Kidney (tissue), 10 donors: ENCODE measurements at regions not wholly inside any gene's neighbourhood (a gene's known extent, or its start where the extent isn't known, plus 50 kb on each side); places are given as distances from the start of the nearest gene placed in this dataset.
"Not testable (repeated sequence)": the region's sequence is repeated elsewhere in the genome, so short reads cannot be mapped to it uniquely, and the experiment has no call there.

Experiments used
- DNase-seq, 5 donors: peaks; one replicate each; pipeline ENCODE4 v3.0.0-alpha.2; 2013 to 2020
- FAIRE-seq: peaks from 2 replicates; lab custom pipeline; 2012; peaks lifted over from hg19 to GRCh38; lab: Jason Lieb, UNC
- H3K27ac ChIP-seq, 2 donors: one replicate each; pipeline ENCODE4 v1.7.0; 2013; ENCODE audit warnings: low read depth in 2 of 2, low read length in 2 of 2, inconsistent platforms in 1 of 2
- H3K27me3 ChIP-seq: one replicate; pipeline ENCODE4 v1.7.1; 2013; ENCODE audit warnings: low read length, inconsistent platforms; ENCODE audit not compliant: control insufficient read depth, insufficient read depth
- H3K36me3 ChIP-seq, 3 donors: one replicate each; pipeline versions ENCODE4 v1.7.0 to v1.7.1; 2013; ENCODE audit warnings: low read length in 3 of 3, control low read depth in 1 of 3, inconsistent platforms in 1 of 3; ENCODE audit not compliant: insufficient read depth in 3 of 3, control insufficient read depth in 2 of 3
- H3K4me1 ChIP-seq, 3 donors: one replicate each; pipeline versions ENCODE4 v1.7.0 to v1.7.1; 2013; ENCODE audit warnings: low read length in 3 of 3, inconsistent platforms in 1 of 3, low read depth in 1 of 3; ENCODE audit not compliant: control insufficient read depth in 2 of 3, insufficient read depth in 2 of 3
- H3K4me3 ChIP-seq, 3 donors: one replicate each; pipeline versions ENCODE4 v1.7.0 to v1.8.1; 2013; ENCODE audit warnings: low read length in 3 of 3, control low read depth in 1 of 3, inconsistent platforms in 1 of 3
- H3K9ac ChIP-seq, 3 donors: one replicate each; pipeline versions ENCODE4 v1.7.0 to v1.7.1; 2013; ENCODE audit warnings: low read length in 3 of 3, control low read depth in 1 of 3, inconsistent platforms in 1 of 3
- H3K9me3 ChIP-seq, 3 donors: one replicate each; pipeline versions ENCODE4 v1.7.0 to v1.7.1; 2013; ENCODE audit warnings: low read length in 3 of 3, control low read depth in 1 of 3, inconsistent platforms in 1 of 3; ENCODE audit not compliant: control insufficient read depth in 2 of 3, insufficient read depth in 1 of 3
- intact Hi-C: fragments of 100-400 bp; cut with DNase I; formaldehyde crosslinking; loops from one replicate; pipeline ENCODE4 v1.11.1; 2022
- donor health status: control.
- donor health status: control.
- donor health status: DM: yes; HTN: yes; CAD: no.
- donor health status: Normal renal cell carcinoma (clear cell type).

DNA sequence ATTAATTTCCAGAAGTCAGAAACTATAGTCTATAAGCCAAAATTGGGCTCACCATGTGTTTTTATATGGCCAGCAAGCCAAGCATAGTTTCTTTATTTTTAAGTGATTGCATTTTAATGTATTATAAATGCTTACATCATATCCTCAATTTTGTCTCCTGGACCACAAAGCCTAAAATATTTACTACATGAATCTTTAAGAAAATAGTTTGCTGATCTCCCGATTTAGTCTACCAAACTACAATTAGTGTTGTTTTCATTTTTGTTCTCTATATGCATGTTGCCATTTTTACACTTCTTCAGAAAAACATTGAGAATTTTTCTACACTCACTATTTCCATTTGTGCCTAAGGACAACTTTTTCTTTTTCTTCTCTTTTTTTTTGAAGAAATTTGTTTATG, 954.5 kb upstream of the ADAMTS5 start:
- H3K9me3 ChIP-seq, H3K4me1 ChIP-seq, H3K27ac ChIP-seq, H3K36me3 ChIP-seq, DNase-seq, H3K4me3 ChIP-seq, H3K27me3 ChIP-seq, FAIRE-seq, H3K9ac ChIP-seq, intact Hi-C loops: not testable (repeated sequence)

DNA sequence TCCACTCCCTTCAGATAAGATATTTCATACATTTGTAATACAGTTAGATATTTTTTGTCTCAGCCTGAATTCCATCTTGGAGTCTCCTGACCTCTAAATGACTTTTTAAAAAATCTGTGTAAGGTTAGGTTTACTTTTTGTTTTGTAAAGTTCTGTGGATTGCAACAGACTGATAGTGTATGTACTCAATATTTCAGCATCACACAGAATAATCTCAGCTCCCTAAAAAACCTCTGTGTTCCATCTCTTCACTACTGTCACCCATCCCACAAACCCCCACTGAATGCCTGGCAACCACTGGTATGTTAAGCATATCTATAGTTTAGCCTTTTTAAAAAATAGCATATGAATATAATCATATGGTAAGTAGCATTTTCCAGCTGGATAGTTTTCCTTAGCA, 951.1 kb upstream of the ADAMTS5 start:
- H3K4me1 ChIP-seq, intact Hi-C loops, H3K9ac ChIP-seq, H3K9me3 ChIP-seq, DNase-seq, H3K27ac ChIP-seq, H3K27me3 ChIP-seq, FAIRE-seq, H3K36me3 ChIP-seq, H3K4me3 ChIP-seq: not testable (repeated sequence)

DNA sequence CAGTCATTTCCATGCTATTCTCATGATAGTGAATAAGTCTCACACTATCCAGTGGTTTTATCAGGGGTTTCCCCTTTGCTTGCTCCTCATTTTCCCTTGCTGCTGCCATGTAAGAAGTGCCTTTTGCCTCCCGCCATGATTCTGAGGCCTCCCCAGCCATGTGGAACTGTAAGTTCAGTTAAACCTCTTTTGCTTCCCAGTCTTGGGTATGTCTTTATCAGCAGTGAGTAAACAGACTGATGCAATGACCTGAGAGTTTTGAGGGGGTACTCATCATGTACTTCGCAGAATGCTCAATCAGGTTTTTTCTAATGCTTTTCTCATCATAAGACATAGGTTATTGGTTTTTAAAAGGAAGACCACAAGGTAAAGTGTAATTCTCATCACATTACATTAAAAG, 949.4 kb upstream of the ADAMTS5 start:
- intact Hi-C loops, H3K9ac ChIP-seq, H3K36me3 ChIP-seq, H3K27me3 ChIP-seq, H3K4me1 ChIP-seq, H3K9me3 ChIP-seq, DNase-seq, FAIRE-seq, H3K4me3 ChIP-seq, H3K27ac ChIP-seq: not testable (repeated sequence)

DNA sequence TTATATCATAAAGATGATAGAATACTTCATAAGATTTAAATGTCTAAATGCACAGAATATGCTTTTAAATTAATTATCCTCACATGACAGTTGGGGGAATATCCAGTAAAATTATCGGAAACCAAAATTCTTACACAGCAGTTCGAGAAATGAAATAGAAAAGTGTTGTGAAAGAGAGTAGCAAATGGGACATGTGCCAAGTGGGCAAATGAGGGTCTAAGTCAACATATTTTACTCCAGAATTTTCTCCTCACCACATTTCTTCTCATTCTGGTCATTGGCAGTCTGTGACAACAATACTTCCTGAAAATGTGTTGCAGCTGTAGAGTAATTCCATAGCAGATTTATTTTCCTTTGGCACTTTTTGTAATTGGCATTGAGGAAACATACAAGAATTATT, 945.2 kb upstream of the ADAMTS5 start:
- H3K4me1 ChIP-seq, intact Hi-C loops, H3K9me3 ChIP-seq, H3K9ac ChIP-seq, H3K4me3 ChIP-seq, DNase-seq, H3K36me3 ChIP-seq, H3K27ac ChIP-seq, FAIRE-seq, H3K27me3 ChIP-seq: not testable (repeated sequence)

DNA sequence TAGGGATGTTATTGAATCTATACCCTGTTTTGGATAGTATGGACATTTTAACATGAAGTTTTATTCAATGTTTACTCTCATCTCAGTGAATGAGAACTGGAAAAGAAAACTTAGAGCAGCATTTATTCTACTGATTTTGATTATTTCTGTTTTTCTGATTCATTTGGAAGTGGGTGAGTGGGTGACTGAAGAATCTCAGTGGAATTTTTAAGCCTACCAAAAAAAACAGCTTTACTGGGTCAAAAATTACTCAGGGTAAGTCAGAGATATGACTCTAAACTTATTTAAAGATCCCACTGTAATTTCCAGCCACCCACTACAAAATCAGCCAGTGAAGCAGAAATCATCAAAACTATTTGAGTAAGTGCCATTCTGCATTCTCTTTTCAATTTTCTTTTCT, 942.6 kb upstream of the ADAMTS5 start:
- FAIRE-seq, DNase-seq, H3K9me3 ChIP-seq, H3K36me3 ChIP-seq, H3K4me3 ChIP-seq, H3K27me3 ChIP-seq, intact Hi-C loops, H3K4me1 ChIP-seq, H3K9ac ChIP-seq, H3K27ac ChIP-seq: not testable (repeated sequence)

DNA sequence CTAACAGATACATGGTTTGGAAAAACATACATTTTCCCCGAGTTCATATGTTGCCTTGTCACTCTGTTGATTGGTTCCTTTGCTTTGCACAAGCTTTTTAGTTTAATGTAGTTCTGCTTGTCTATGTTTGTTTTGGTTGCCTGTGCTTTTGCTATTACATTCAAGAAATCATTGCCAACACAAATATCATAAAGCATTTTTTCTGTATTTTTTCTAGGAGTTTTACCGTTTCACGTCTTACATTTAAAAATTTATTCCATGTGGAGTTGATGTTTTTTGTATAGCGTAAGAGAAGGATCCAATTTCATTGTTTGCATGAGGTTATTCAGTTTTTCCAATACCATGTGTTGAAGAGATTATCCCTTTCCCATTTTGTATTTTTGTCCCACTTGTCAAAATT, 941.9 kb upstream of the ADAMTS5 start:
- H3K27me3 ChIP-seq, H3K4me1 ChIP-seq, DNase-seq, H3K9me3 ChIP-seq, intact Hi-C loops, H3K27ac ChIP-seq, H3K36me3 ChIP-seq, H3K4me3 ChIP-seq, FAIRE-seq, H3K9ac ChIP-seq: not testable (repeated sequence)

DNA sequence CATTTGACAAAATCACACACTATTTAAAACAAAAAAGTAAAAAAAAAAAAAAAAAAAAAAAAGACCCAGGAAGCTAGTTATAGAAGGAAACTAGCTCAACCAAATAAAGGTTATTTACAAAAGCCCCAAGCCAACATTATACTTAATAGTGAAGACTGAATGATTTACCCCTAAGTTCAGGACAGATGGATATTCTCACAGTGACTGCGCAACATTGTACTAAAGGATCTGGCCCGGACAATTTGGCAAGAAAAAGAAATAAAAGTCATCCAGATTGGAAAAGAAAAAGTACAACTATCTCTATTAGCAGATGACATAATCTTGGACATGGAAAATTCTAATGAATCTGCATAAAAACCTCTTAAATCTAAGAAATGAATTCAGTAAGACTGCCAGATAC, 936.0 kb upstream of the ADAMTS5 start:
- H3K9me3 ChIP-seq, H3K4me1 ChIP-seq, intact Hi-C loops, H3K36me3 ChIP-seq, H3K9ac ChIP-seq, FAIRE-seq, H3K27ac ChIP-seq, H3K4me3 ChIP-seq, H3K27me3 ChIP-seq: not testable (repeated sequence)
- DNase-seq = peak in 2 of 5 donors; percentile 12 to 66

DNA sequence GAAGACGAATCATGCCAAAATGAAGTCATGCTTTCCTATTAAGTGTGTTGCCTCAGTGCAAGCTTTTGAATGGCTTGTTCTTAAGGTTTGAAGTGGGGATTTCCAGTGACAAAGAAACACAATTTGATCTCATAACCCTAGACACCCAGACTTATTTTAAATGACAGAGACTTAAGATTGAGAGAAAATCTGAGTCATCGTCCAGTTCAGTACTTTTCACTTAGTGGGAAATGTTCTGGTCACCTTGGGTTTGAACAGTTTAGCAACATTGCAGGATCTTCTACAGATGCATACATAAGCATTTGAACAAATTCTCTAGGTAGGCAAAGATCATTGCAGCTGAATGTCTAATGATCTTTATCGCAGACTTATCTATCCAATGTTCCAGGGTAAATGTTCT, 926.7 kb upstream of the ADAMTS5 start:
- FAIRE-seq, DNase-seq, H3K4me1 ChIP-seq, H3K27ac ChIP-seq, H3K36me3 ChIP-seq, H3K9me3 ChIP-seq, intact Hi-C loops, H3K4me3 ChIP-seq, H3K9ac ChIP-seq, H3K27me3 ChIP-seq: not testable (repeated sequence)

DNA sequence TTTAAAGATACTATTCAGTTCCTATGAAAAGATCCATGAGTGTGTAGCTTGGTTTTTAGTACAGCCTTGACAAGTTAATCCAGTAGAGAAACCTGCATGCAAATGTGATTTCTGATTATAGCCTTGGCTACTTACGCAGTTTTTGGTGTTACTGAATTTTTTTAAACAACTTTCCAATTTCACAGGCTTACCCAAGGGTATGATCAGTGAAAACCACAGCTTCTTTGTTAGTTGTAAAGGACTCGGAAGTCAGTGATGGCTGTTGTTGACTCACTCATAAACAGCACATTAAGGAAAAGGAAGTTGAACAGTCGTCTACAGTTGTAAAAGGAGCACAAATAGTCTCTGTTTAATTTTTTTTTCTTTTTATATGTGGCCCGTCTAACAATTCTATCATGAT, 924.6 kb upstream of the ADAMTS5 start:
- intact Hi-C loops, H3K36me3 ChIP-seq, H3K9me3 ChIP-seq, DNase-seq, H3K9ac ChIP-seq, FAIRE-seq, H3K27ac ChIP-seq, H3K4me3 ChIP-seq, H3K4me1 ChIP-seq, H3K27me3 ChIP-seq: not testable (repeated sequence)
